ENCODE measurements at regions not wholly inside any gene's neighbourhood (a gene's known extent, or its start where the extent isn't known, plus 50 kb on each side); places are given as distances from the start of the nearest gene placed in this dataset.
A peak's percentile ranks its signal among the peaks of the same experiment; 100 is the strongest.

DNA sequence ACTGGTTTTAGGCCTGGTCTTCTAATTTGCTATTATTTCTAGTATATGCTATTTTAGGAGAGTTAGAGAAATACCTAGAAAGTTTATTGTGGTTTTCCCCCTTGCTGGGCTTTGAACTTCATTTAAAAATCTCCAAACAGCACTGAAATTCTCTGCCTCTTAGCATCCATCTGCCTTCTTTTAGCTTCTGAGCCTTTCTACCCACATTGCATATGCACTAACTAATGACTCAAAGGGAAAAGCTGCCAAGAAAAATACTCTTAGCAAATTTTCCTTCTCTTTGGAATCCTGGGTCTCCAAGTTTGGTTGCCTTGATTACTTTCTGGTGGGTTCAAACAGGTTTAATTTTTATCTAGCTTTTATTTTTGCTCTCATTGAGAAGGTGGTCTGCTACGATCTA is 408.4 kb upstream of the PTBP2 start:
- Mint-ChIP-seq H3K27ac (no peak overlapping the region), H3K9me3 (no peaks in the 10 kb centered on the region), H3K27me3 (no peaks in the 10 kb centered on the region), H3K4me1 (no peaks in the 10 kb centered on the region), H3K4me3 (no peak overlapping the region)
- DNase-seq, result no peak
- no peak for ATAC-seq

DNA sequence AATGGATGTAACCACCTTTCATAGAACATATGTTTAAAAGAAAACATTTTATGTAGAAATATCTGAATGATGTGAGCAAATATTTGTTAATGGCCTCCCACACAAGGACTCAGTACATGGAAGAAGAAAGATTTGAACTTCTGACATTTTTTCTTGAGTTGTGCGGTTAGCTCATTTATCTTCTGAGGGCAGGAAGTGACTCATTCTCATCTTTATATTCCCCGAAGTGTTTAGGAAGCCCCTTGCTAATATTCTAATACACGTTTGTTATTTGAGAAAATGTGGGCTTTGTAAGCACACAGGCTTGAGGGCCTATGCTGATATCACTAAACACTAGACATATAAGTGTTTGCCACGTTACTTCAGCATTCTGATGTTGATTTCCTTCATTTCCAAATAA is 392.5 kb upstream of the PTBP2 start:
- Mint-ChIP-seq H3K4me1 (no peaks in the 10 kb centered on the region), H3K4me3 (no peak overlapping the region), H3K27me3 (no peaks in the 10 kb centered on the region), H3K27ac (no peak overlapping the region), H3K9me3 (peaks cover 6 to 14% of the 10 kb centered on the region in 2 donors)
- DNase-seq (no peak), ATAC-seq (no peak)

DNA sequence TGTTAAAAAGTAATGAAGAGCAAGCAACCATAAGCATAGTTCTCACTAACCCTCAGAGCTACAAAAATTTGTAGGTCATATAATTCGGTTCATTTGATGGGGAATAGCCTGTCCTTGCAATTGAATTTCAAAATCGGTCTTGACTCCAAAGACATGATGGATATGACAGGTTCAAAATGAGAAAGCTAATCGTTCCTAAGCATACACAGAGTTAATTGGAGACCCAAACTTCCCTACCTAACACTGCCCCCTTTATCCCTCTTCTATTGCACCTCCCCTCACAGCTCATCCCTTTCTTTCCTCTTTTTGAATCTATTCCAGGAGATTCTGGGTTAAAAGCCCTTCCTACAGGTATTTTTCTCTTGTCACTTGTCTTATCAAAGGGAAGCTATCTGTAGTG is 390.0 kb upstream of the PTBP2 start:
- no peak overlapping the region for H3K4me3 Mint-ChIP-seq
- H3K9me3 Mint-ChIP-seq, result peaks cover 12 to 21% of the 10 kb centered on the region in 2 donors
- no peak for DNase-seq
- no peak overlapping the region for H3K27ac Mint-ChIP-seq
- H3K27me3 Mint-ChIP-seq, result no peaks in the 10 kb centered on the region
- no peaks in the 10 kb centered on the region for H3K4me1 Mint-ChIP-seq
- no peak for ATAC-seq

DNA sequence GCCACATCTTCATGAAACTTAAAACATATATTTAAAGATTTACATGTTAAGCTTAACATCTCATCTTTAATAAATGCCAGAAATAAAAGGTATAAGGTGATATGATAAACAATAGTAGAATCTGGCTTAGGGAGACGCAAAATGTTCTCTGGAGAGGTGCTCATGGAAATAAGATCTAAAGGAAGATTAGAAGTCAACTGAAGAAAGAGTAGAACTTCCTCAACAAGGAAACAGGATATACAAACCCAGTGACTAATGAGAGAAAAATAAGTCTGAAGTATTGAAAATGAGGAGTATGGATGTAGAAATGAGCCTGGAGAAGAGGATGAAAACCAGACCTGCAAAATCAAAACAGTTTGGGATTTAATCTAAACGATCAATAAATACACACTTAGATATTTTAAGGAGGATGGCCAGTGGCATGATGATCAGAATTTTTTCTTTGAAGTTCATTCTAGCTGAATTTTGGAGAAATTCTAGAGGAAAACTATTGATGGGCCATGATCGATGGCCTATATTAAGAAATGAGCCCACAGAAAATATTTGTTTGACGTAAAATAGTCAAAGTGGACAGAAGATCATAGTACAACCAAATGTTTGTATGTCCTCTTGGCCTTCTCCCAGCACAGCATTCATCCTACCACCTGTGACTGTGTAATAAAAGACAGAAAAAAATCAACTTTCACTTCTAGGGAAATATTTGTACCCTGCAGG is 387.9 kb upstream of the PTBP2 start:
- H3K4me3 Mint-ChIP-seq, result no peak overlapping the region
- H3K9me3 Mint-ChIP-seq, result peaks cover 9 to 10% of the 10 kb centered on the region in 2 donors
- ATAC-seq (no peak), DNase-seq (no peak)
- no peaks in the 10 kb centered on the region for H3K4me1 Mint-ChIP-seq
- no peak overlapping the region for H3K27ac Mint-ChIP-seq
- H3K27me3 Mint-ChIP-seq, result no peaks in the 10 kb centered on the region

DNA sequence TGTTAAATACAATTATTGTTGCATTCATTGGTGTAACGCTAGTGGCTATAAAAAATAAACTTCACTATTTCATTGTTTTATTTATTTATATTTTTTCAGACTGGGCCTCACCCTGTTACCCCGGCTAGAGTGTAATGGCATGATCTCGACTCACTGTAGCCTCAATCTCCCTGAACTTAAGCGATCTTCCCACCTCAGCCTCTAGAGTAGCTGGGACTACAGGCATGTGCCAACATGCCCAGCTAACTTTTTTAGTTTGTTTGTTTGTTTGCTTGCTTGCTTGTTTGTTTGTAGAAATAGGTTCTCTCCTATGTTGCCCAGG is 387.4 kb upstream of the PTBP2 start:
- H3K27me3 Mint-ChIP-seq, result no peaks in the 10 kb centered on the region

DNA sequence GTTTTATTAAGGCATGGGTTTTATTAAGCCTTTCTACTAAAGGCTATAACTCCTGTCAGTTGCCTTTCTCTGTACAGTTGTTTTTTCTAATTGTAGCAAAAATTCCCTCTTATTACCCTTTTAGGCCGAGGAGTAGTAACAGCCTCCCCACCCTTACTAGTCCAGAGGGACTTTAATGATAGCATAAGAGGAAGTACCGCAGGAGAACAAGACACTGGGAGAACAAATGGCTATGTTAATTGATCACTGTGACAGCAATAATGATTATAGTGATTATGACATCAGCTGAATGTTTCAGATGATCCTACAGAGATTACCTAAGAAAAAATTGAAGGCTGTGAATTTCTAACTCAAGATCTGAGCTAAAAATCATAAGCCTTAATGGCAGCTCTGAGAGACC is 383.0 kb upstream of the PTBP2 start:
- no peaks in the 10 kb centered on the region for H3K27me3 Mint-ChIP-seq
- H3K27ac Mint-ChIP-seq, result no peak overlapping the region
- DNase-seq, result no peak
- no peak overlapping the region for H3K4me3 Mint-ChIP-seq
- H3K9me3 Mint-ChIP-seq, result peaks cover 7 to 10% of the 10 kb centered on the region in 2 donors
- no peak for ATAC-seq
- peaks cover 7% of the 10 kb centered on the region for H3K4me1 Mint-ChIP-seq

More for the DNA sequence above, 387.4 kb upstream of the PTBP2 start:
- peaks cover 7 to 10% of the 10 kb centered on the region in 2 donors for H3K9me3 Mint-ChIP-seq
- H3K4me1 Mint-ChIP-seq, result no peaks in the 10 kb centered on the region
- ATAC-seq (no peak), DNase-seq (no peak)
- H3K4me3 Mint-ChIP-seq, result no peak overlapping the region
- peak overlapping the region in 1 of 2 donors; percentile 34 for H3K27ac Mint-ChIP-seq

DNA sequence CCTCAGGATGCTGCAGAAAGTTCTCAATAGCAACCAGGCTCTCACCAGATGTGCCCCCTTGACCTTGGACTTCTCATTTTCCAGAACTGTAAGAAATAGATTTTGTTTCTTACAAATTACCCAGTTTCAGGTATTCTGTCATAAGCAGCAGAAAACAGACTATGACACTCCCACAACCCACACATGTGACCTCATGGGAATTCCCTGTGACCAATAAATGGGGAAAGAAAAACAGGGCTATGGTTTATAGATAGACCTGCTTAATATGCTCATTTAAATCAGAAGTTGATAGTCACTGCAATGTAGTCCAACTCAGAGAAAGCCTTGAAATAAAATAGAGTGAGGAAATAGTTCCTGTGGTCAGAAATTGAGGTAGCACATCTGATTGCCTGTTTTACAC is 380.9 kb upstream of the PTBP2 start:
- DNase-seq, result no peak
- H3K9me3 Mint-ChIP-seq, result peaks cover 8 to 10% of the 10 kb centered on the region in 2 donors
- H3K27ac Mint-ChIP-seq, result peak overlapping the region in 1 of 2 donors; percentile 89
- peaks cover 7% of the 10 kb centered on the region for H3K4me1 Mint-ChIP-seq
- H3K27me3 Mint-ChIP-seq, result no peaks in the 10 kb centered on the region
- ATAC-seq, result peak; percentile 64
- H3K4me3 Mint-ChIP-seq, result no peak overlapping the region

DNA sequence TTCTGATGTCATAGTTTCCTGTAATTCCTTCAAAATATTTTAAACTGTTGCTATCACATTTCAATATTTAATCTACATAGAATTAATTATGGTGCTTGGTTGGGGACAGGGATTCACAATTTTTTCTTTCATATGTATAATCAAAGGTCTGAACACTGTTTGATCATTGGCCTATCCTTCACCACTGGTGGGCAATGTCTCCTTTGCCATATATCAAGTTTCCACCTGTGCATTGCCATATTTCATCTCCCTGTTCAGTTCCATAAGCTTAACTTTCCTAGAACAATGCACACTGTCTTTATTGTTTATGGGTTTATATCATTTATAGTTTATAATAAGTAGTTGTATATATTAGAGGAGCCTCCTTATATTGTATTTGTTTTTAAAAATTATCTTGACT is 374.9 kb upstream of the PTBP2 start:
- Mint-ChIP-seq H3K9me3 (peaks cover 5 to 8% of the 10 kb centered on the region in 2 donors), H3K4me1 (no peaks in the 10 kb centered on the region), H3K4me3 (no peak overlapping the region), H3K27me3 (no peaks in the 10 kb centered on the region), H3K27ac (no peak overlapping the region)
- DNase-seq (no peak), ATAC-seq (no peak)

DNA sequence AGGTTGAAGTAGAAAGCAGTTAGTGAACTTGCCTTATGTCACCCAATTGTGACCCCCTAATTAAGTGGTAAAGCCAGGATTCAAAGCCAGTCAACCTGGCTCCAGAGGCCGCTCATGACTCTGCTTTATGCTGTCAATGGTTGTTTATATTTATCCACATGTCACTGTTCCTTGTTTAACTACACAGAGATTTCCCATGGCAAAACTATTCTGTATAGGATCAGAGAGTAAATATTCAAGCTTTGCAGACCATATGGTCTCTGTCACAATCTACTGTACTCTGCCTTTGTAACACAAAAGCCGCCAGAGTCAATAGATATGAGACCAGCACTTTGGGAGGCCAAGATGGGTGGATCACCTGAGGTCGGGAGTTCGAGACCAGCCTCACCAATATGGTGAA is 371.7 kb upstream of the PTBP2 start:
- DNase-seq (no peak), ATAC-seq (no peak)
- Mint-ChIP-seq H3K27ac (no peak overlapping the region), H3K4me3 (no peak overlapping the region), H3K9me3 (peaks cover under 1 to 5% of the 10 kb centered on the region in 2 donors), H3K4me1 (no peaks in the 10 kb centered on the region), H3K27me3 (no peaks in the 10 kb centered on the region)

DNA sequence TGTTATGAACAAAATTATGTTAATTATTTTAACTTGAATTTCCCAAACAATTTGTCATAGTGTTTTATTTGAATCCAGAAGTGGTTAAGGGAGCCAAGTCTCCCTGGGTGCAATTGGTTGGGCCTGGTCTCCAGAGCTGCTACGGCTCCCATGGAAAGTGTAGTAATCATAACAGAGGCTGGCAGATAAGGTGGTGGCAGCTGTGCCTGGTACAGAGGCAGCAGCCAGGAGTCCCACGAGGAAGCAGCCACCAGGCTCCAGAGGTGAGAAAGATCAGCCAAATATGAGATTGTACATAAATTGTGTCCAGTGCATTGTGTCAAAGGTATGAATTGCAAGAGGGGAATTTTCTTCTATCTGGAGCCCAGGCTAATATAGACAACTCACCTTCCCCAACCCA is 368.9 kb upstream of the PTBP2 start:
- H3K4me3 Mint-ChIP-seq, result no peak overlapping the region
- peaks cover 0 to 8% of the 10 kb centered on the region in 2 donors for H3K9me3 Mint-ChIP-seq
- no peaks in the 10 kb centered on the region for H3K27me3 Mint-ChIP-seq

DNA sequence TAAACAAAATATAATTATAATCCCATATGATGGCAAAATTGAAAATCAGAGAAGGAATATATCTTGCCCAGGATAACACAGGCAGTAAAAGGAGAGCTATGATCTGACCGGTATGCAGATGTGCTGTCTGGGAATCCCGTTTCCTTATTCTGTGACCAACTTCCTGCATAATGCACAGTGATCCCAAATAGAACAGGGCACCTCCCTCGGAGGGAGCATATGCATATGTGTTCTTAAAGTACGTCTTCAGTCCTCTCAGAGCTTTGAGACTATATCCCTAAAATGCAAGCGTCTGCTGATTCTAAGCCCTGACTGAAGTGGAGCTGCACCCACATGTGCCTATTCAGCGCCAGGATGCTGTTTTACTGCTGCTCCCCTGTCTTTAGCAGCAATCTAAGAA is 366.1 kb upstream of the PTBP2 start:
- Mint-ChIP-seq H3K4me3 (no peak overlapping the region), H3K27ac (no peak overlapping the region), H3K9me3 (peaks cover 0 to 8% of the 10 kb centered on the region in 2 donors), H3K4me1 (no peaks in the 10 kb centered on the region), H3K27me3 (peaks cover 5% of the 10 kb centered on the region)
- ATAC-seq (no peak), DNase-seq (no peak)

More for the DNA sequence above, 368.9 kb upstream of the PTBP2 start:
- DNase-seq (no peak), ATAC-seq (no peak)
- no peaks in the 10 kb centered on the region for H3K4me1 Mint-ChIP-seq
- no peak overlapping the region for H3K27ac Mint-ChIP-seq

DNA sequence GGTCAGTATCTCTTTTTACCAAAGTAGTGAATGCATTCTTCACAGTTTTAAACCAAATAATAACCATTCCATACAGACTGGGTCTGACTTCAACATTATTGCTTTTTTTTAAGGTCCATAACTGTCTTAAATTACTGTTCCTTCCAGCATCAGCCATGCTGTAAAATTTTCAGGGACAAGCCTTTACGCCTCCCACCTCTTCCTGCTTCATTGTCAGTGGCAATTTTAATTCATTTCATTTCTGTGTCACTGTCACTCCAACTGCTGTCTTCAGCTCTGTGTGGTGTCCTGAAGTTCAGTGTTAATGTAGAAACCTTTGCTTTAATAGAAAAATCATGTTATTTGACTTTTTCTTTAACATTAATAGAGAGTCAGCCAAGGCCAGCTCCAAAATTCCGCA is 365.6 kb upstream of the PTBP2 start:
- peaks cover 10% of the 10 kb centered on the region for H3K27me3 Mint-ChIP-seq
- ATAC-seq, result no peak
- H3K4me3 Mint-ChIP-seq, result no peak overlapping the region
- no peak overlapping the region for H3K27ac Mint-ChIP-seq
- no peak for DNase-seq
- H3K4me1 Mint-ChIP-seq, result no peaks in the 10 kb centered on the region
- H3K9me3 Mint-ChIP-seq, result peaks cover 0 to 8% of the 10 kb centered on the region in 2 donors

DNA sequence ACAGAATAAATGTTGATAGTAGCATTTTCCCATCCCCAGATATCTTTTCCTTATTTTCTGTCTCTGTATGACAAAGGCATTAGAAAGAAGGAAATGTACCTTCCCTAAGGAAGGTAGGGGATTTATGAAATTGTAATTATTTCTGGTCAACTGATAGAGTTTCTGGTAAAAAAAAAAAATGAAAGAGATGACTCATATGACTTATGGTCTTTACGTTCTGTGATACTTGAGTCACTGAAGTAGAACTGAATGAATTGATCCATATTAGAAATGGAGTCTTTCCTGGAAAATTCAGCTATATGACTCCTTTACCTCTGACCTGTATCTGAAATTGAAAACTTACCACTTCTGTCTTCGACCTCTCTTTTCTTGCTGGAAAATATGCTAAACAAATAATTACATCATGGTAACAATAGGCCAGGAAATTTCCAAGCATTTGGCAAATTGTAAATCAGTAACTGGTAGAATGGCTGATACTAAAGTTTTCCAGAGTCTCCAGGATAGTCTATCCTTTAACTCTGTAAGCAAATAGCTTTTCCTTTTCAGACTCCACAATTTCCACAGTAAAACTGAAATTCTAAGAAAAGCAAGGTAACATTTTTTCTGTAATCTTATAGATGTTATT is 364.3 kb upstream of the PTBP2 start:
- Mint-ChIP-seq H3K27me3 (peaks cover 17% of the 10 kb centered on the region), H3K9me3 (peaks cover 0 to 8% of the 10 kb centered on the region in 2 donors), H3K27ac (no peak overlapping the region), H3K4me3 (no peak overlapping the region), H3K4me1 (peaks cover 6% of the 10 kb centered on the region)
- no peak for ATAC-seq
- no peak for DNase-seq

DNA sequence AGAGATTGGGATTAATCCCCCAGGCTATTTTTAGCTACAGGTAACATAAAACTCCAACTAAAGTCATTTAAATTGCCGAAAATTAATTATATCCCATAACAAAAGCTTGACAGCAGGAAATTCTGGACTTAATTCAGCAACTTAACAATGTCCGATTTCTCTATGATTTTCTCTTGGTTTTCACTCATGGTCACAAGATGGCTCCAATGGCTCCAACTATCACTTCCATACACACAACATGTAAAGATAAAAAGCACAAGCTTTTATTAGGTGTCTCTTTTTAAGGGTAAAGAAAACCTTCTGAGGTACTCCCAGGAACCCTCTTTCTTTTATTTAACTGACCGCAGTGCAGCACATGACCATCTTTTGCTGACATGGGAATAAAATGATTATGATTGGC is 363.5 kb upstream of the PTBP2 start:
- Mint-ChIP-seq H3K4me3 (no peak overlapping the region), H3K9me3 (peaks cover 0 to 8% of the 10 kb centered on the region in 2 donors), H3K4me1 (peaks cover 12% of the 10 kb centered on the region), H3K27me3 (peaks cover 17% of the 10 kb centered on the region), H3K27ac (no peak overlapping the region)
- DNase-seq (no peak), ATAC-seq (no peak)

DNA sequence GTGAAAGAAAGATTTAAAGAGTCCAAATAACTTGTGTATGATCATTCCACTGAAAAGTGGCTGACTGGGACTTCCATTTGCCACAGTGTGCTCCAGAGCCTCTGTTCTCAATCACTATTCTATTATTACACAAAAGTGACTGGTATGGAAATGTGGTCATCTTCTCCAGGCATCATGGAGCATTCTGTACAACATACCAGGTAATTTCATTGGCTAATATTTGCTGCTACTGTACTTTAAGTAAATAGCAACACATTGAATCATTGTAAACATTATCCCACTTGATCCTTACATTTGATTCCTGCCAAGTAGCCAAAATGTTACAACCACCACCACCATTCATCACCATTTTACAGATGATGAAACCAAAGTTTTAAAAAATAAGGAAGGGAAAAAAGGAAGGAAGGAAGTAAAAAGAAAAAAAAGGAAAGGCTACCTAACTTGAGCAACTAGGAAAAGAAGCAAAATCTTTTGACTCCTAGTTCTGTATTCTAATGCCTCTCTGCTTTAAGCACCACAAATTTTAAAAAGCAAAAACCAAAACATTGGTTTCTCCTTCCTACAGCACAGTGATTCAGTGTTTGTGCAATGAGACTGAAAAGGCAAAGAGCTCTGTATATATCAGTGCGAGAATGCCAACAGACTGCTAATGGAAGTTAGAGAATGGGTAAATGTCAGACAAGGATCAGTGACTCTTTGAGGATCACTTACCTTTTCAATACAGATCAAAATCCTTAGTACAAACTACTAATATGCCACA is 361.4 kb upstream of the PTBP2 start:
- Mint-ChIP-seq H3K4me3 (no peak overlapping the region), H3K27me3 (peaks cover 22% of the 10 kb centered on the region), H3K27ac (no peak overlapping the region), H3K9me3 (peaks cover 0 to 6% of the 10 kb centered on the region in 2 donors), H3K4me1 (peaks cover 18% of the 10 kb centered on the region)
- ATAC-seq (no peak), DNase-seq (no peak)

DNA sequence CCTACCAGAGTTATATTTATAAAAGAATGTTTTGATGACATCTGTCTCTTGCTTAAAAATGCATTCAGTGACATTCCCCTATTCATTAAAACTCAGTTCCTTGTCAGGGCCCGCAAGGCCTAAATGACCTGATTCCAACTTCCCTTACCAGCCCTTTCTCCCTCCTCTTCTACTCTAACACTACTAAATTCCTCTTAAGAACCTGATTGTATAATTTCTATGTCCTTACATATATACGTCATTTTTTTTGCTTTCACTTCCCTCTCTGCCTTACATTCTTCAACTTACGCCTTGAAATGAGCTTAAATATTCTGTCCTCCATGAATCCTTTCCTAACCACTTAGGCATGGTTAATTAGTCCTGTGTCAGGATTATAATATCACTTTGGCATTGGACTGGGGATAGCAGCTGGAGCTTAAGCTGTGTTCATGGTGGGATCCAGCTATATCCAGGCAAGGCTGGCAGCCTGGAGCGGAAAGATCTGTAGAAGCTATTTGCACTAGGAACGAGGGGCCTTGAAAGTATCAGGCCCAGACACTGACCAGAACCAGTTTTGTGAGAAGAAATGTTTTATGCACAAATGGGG is 360.2 kb upstream of the PTBP2 start:
- ATAC-seq (no peak), DNase-seq (no peak)
- Mint-ChIP-seq H3K27me3 (peaks cover 22% of the 10 kb centered on the region), H3K27ac (no peak overlapping the region), H3K4me1 (peaks cover 18% of the 10 kb centered on the region), H3K4me3 (no peak overlapping the region), H3K9me3 (peaks cover 0 to 5% of the 10 kb centered on the region in 2 donors)

All from stimulated activated naive CD8-positive, alpha-beta T cell treated with anti-CD3 and anti-CD28 coated beads, Interleukin-15, amount 100 ng/mL, for 72 hours (primary cell).